ENCODE measurements at regions not wholly inside any gene's neighbourhood (a gene's known extent, or its start where the extent isn't known, plus 50 kb on each side); places are given as distances from the start of the nearest gene placed in this dataset.

GRCh38 chr2:176392744-176393414 lies 123.6 kb downstream of the MTX2 start:
- no peak for ATAC-seq

GRCh38 chr2:176395273-176395854 lies 126.1 kb downstream of the MTX2 start:
- ATAC-seq, result no peak
- no peak for TF ChIP-seq OSR1 (CRISPR knock-in tag; IDR thresholded peaks at IDR 0.05)
- TF ChIP-seq CSRNP3 (CRISPR knock-in tag; IDR thresholded peaks at IDR 0.05), result no peak
- no peak for TF ChIP-seq PATZ1 (CRISPR knock-in tag; IDR thresholded peaks at IDR 0.05; ENCODE audit: borderline replicate concordance)
- TF ChIP-seq TCF4 (CRISPR knock-in tag; IDR thresholded peaks at IDR 0.05; ENCODE audit: borderline replicate concordance), result no peak
- no peak for TF ChIP-seq TSHZ2 (CRISPR knock-in tag; IDR thresholded peaks at IDR 0.05)

More at GRCh38 chr2:176392744-176393414, 123.6 kb downstream of the MTX2 start:
- no peak for TF ChIP-seq ARNTL (CRISPR knock-in tag; IDR thresholded peaks at IDR 0.05; ENCODE audit: borderline replicate concordance, low read depth)
- no peak for TF ChIP-seq POU6F1 (CRISPR knock-in tag; IDR thresholded peaks at IDR 0.05; ENCODE audit: borderline replicate concordance, low read depth)
- TF ChIP-seq RARB (CRISPR knock-in tag; IDR thresholded peaks at IDR 0.05), result no peak
- TF ChIP-seq BACH2 (CRISPR knock-in tag; IDR thresholded peaks at IDR 0.05; ENCODE audit: borderline replicate concordance), result no peak
- no peak for TF ChIP-seq ISL1 (CRISPR knock-in tag; IDR thresholded peaks at IDR 0.05)
- TF ChIP-seq CSDC2 (CRISPR knock-in tag; IDR thresholded peaks at IDR 0.05), result no peak
- TF ChIP-seq TSHZ2 (CRISPR knock-in tag; IDR thresholded peaks at IDR 0.05), result no peak
- TF ChIP-seq CREB5 (CRISPR knock-in tag; IDR thresholded peaks at IDR 0.05; ENCODE audit: low read depth), result no peak
- TF ChIP-seq ZNF565 (CRISPR knock-in tag; conservative IDR thresholded peaks at IDR 0.05; ENCODE audit: low read depth), result no peak
- TF ChIP-seq OSR1 (CRISPR knock-in tag; IDR thresholded peaks at IDR 0.05), result no peak
- TF ChIP-seq TCF4 (CRISPR knock-in tag; IDR thresholded peaks at IDR 0.05; ENCODE audit: borderline replicate concordance), result no peak
- TF ChIP-seq ESRRG (CRISPR knock-in tag; IDR thresholded peaks at IDR 0.05), result no peak
- TF ChIP-seq PATZ1 (CRISPR knock-in tag; IDR thresholded peaks at IDR 0.05; ENCODE audit: borderline replicate concordance), result no peak
- no peak for TF ChIP-seq ZC3H10 (CRISPR knock-in tag; IDR thresholded peaks at IDR 0.05)
- no peak for TF ChIP-seq TOX (CRISPR knock-in tag; IDR thresholded peaks at IDR 0.05; ENCODE audit: borderline replicate concordance)
- TF ChIP-seq ZNF70 (CRISPR knock-in tag; IDR thresholded peaks at IDR 0.05), result no peak
